HG03103 (cell line): ENCODE measurements at regions not wholly inside any gene's neighbourhood (a gene's known extent, or its start where the extent isn't known, plus 50 kb on each side); places are given as distances from the start of the nearest gene placed in this dataset.

ENCODE experiments used
- ATAC-seq: cut with Tn5 transposase; IDR thresholded peaks from one replicate; pipeline ENCODE4 v1.9.1; 2021; ENCODE audit warnings: low read depth; ENCODE audit not compliant: unreplicated experiment

- ATAC-seq: peak; percentile 43
These were observed 245.7 kb upstream of the RGS18 start for GRCh38 chr1:191912517-191912916.

DNA sequence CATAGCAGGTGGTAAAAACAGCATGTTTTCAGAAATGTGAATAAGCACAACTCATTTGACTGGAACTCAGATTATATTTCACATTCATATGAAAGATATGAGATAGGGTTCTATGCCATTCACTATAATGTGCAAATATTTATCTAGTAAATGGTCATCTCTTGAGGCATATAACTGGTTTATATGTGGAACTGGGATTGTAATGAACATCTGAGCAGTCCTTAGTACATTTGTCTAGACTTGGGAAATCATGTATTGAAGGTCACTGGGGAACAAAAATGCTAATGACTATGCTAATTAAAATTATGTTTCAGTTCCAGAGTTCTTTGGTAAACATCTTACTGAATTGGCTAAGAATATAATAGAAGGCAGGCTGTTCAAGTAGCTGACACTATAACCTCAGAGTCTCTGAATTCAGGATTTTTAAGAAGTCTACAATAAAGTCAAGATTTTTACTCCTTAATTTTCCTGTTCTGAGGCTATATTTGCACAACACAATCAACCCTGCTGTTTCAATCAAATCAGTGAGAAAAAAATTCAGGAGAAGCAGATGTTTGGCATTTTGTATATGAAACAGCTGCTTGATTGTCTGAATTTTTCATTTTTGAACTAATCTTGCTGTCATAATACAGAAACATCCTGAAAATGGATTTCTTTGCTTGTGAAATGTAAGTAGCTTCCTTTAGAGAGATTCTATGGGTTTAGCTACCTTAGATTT, 244.8 kb upstream of the RGS18 start:
- no peak for ATAC-seq

DNA sequence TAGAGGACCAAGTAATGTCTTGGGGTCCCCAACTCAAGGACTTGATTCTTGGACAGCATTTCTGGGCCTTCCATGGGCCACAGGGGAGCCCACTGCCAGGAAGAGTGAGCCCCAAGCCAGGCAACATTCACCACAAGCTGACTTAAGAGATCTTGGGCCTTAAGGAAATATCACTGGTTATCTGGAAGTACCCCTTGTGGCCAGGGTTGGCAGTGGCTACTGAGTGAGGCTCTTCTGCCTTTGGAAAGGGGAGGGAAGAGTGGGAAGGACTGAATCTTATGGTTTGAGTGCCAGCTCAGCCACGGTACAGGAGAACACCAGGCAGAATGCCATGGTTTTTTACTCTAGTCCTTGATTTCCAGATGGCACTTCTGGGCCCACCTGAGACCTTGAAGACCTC, 228.9 kb upstream of the RGS18 start:
- ATAC-seq: no peak

- no peak for ATAC-seq
These were observed 214.6 kb upstream of the RGS18 start for GRCh38 chr1:191943684-191944083.

GRCh38 chr1:191953526-191953925, 204.7 kb upstream of the RGS18 start:
- ATAC-seq: no peak

GRCh38 chr1:191959856-191960255, 198.4 kb upstream of the RGS18 start:
- no peak for ATAC-seq

DNA sequence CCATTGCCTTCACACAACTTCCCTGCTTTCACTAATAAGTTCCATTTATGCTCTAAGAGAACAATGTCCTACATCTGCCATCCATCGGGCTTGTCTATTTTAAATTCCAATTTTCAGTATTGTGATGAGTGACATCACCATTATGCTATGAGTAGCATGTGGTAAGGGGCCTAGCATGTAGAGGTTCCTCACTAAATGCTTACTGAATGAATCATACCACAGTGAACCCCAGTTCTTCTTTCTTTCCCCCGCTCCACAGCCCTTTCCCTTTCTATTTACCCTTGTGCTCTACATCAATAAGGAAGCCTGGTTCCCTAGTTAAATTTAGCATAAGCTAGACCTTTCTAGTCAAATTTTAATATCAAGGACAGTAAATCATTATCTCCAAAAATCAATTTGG, 195.0 kb upstream of the RGS18 start:
- no peak for ATAC-seq

DNA sequence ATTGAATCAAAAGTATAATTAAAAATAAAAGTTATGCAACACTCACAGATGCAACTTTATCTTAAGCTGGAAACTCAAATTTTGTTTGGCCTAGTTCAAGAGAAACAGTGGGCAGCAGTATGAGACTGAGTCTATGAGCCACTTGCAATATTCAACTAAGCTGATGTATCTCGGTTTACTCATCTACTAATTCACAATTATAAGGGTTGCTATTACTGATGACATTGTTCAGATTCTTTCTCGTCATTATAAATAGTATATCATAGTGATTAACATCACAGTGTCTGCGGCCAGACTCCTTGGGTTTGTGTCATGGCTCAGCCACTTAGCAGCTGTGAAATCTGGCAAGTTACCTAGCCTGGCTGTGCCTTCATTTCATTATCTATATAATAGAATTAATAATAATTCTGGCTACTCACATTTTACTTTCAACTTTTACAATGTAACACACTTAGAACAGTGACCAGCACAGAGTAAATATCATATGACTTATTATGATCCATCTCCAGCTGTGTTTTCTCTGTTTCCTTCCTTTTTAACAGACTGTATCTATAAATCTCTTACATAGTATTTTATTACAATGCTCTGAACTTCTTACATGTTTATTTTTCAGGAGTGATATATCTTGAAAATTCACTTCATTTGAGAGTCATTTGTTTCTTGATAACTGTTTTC, 194.3 kb upstream of the RGS18 start:
- ATAC-seq: no peak

GRCh38 chr1:191969290-191969689, 189.0 kb upstream of the RGS18 start:
- ATAC-seq: no peak

- ATAC-seq: no peak
These were observed 188.1 kb upstream of the RGS18 start for GRCh38 chr1:191970116-191970515.

DNA sequence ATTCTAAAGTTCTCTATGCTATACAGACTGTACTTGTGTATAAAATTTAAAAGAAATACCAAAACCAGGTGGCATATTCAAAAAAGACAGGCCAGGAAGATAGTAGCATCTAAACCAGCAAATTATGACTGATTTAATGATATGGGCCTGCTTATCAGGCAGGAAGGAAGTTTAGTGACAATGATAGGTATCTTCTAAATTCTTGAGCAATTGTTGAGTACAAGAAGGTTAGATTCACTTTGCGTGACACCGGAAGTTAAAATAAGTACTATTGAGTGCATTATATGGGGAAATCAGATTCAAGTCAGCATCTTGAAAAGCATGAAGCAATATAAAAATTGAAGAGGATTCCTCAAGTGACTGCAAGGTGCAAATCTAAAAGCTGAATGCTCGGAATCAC, 186.8 kb upstream of the RGS18 start:
- ATAC-seq: no peak

DNA sequence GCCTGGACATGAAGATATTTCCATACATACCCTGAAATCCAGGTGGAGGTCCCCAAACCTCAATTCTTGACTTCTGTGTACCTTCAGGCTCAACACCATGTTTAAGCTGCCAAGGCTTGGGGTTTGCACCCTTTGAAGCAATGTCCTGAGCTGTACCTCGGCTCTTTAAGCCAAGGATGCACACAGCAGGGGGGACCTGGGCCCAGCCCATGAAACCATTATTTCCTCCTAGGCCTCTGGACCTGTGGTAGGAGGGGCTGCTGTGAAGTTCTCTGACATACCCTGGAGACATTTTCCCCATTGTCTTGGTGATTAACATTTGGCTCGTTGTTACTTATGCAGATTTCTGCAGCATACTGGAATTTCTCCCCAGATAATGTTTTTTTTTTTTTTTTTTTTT, 184.3 kb upstream of the RGS18 start:
- no peak for ATAC-seq

GRCh38 chr1:191977874-191978506, 180.3 kb upstream of the RGS18 start:
- no peak for ATAC-seq

DNA sequence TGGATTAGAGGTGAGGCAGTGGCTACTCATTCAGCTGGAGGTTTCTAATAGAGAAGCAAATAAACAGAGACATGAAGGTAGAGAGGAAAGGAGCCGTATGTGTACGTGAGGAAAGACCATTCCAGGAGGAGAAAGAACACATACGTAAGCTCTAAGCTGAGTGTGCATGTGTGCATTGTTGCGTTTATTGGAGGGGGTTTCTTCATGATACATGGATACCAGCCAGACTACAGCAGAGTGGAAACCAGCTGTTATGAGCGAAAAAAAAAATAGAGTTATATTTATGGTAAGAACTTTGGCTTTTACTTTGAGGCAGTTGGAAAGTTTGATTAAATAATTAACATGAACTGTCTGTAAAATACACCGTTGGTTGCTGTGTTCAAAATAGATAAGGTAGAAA, 173.4 kb upstream of the RGS18 start:
- no peak for ATAC-seq

DNA sequence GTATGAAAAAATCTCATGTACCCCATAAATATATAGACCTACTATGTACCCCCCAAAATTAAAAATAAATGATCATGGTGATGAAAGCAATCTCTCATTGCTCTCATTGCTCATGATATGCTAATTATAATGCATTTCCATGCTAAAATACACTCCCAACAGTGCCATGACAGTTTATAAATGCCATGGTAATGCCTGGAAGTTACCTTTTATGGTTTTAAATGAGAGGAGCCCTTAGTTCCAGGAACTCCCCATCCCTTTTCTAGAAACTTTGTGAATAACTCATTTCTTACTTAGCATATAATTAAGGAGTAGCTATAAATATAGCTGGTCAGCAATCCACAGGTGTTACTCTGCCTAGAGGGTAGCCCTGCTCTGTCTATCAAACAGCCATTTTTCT, 166.1 kb upstream of the RGS18 start:
- ATAC-seq: no peak

DNA sequence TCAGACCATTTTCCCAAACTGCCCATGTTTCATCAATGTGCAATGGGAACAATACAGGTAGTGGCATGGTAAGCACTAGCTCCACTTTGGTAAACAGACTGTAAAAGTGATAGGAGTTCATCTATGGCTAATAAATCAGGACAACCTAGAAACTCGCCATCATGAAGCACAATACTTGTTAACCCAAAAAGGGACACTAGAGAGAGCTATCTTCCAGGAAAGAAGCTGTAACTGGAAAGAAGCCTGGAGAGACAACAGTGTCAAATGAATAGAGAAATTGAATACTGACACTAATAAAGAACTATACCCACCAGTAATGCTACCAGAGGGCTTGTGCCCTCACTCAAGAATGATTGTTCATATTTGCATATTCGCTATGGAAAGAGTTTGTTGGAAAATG, 164.7 kb upstream of the RGS18 start:
- no peak for ATAC-seq

GRCh38 chr1:192002063-192002462, 156.2 kb upstream of the RGS18 start:
- ATAC-seq: no peak

DNA sequence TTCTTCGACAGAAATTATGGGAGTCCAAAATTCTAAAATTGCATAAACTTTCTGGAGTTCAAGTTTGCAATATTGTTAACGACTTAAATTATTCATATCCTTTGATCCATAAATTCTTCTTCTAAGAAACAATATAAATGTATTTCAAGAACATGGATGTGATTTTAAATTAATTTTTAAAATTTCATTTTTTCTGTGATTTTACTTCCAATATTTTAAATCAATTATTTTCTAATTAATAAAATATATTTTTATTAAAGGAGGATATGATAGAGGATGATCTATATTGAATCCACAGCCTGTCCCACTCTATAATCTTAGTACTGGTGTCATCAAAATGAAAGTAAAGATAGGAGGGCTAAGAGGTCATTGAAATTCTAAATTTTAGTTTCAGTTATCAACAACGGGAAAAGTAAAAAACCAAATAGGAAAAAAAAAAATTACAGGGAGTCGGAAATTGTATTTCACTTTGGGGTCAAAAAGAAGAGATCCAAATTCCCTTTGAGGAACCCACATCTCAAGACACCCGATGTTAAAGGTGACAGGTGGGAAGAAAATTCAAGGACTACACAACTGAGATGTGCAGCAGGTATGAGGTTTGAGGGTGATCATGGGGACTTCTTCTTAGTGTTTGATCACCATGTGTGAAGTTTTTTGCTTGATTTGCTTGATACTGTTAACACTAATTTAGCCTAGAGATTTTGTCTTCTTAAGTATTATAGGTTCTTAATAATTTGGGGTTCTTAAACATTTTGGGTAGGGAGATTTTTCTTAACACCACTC, 154.8 kb upstream of the RGS18 start:
- ATAC-seq: no peak

DNA sequence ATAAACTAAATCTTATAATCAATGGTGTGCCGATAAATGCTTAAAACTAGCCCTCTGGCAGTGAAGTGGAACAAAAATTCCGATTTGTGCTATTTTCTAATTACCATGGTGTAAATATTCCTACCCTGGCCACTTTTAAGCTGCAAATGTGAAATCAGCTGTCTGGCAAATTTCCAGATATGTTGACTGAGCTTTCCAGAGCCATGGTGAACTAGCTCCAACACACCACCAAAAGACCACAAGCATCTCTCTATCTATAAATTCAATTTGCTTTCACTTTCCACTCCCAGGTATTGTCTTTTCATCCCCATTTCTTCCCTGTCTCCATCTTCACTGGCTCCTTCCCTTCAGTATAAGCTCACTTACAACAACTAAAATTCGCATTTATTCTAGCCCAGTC, 152.3 kb upstream of the RGS18 start:
- ATAC-seq: no peak

- no peak for ATAC-seq
These were observed 149.9 kb upstream of the RGS18 start for GRCh38 chr1:192008281-192008825.

- no peak for ATAC-seq
These were observed 147.9 kb upstream of the RGS18 start for GRCh38 chr1:192010406-192010805.
